Calu3 (cell line): ENCODE measurements at regions not wholly inside any gene's neighbourhood (a gene's known extent, or its start where the extent isn't known, plus 50 kb on each side); places are given as distances from the start of the nearest gene placed in this dataset.
"Not testable (repeated sequence)": the region's sequence is repeated elsewhere in the genome, so short reads cannot be mapped to it uniquely, and the experiment has no call there.

ENCODE experiments used
- BruUV-seq: library from RNA; stranded (reverse); fragments of 400-500 nt; replicated peaks from 2 replicates; lab custom pipeline; 2021; lab: Mats Ljungman, UMichigan
- CTCF ChIA-PET: fragments of 300-600 bp; sonication (Branson Sonifier 250); formaldehyde crosslinking; loops from one replicate; lab custom pipeline; 2022; ENCODE audit warnings: antibody characterized with exemption; lab: Charles Lee
- DNase-seq: peaks from one replicate; pipeline ENCODE4 v3.0.0; 2022
- H3K27ac Mint-ChIP-seq: one replicate; pipeline ENCODE4 v1.8.0; 2022; ENCODE audit warnings: mixed read lengths; ENCODE audit not compliant: unreplicated experiment
- H3K27me3 Mint-ChIP-seq: one replicate; pipeline ENCODE4 v1.8.0; 2022; ENCODE audit warnings: mixed read lengths; ENCODE audit not compliant: unreplicated experiment
- H3K36me3 Mint-ChIP-seq: one replicate; pipeline ENCODE4 v1.8.0; 2022; ENCODE audit warnings: mild to moderate bottlenecking, moderate library complexity, mixed read lengths; ENCODE audit not compliant: insufficient read depth, unreplicated experiment
- H3K4me1 Mint-ChIP-seq: one replicate; pipeline ENCODE4 v1.8.0; 2022; ENCODE audit warnings: mild to moderate bottlenecking, low read depth, mixed read lengths; ENCODE audit not compliant: unreplicated experiment
- H3K4me3 Mint-ChIP-seq: one replicate; pipeline ENCODE4 v1.8.0; 2022; ENCODE audit warnings: mild to moderate bottlenecking, low read depth, moderate library complexity, mixed read lengths; ENCODE audit not compliant: unreplicated experiment
- H3K9me3 Mint-ChIP-seq: one replicate; pipeline ENCODE4 v1.8.0; 2022; ENCODE audit warnings: low read depth, mixed read lengths; ENCODE audit not compliant: unreplicated experiment
- CTCF ChIP-seq: fragments of 200-600 bp; IDR thresholded peaks from one replicate; pipeline ENCODE4 v1.8.0; 2022; ENCODE audit warnings: antibody characterized with exemption; ENCODE audit not compliant: unreplicated experiment
- intact Hi-C: fragments of 100-400 bp; cut with micrococcal nuclease; formaldehyde crosslinking; loops from one replicate; pipeline ENCODE4 v1.10.0; 2022; ENCODE audit not compliant: unreplicated experiment

- no peaks in the 10 kb centered on the region for H3K4me1 Mint-ChIP-seq
- H3K36me3 Mint-ChIP-seq: no peaks in the 10 kb centered on the region
- no peak overlapping the region for H3K4me3 Mint-ChIP-seq
- BruUV-seq: no TSS peak
- no peak overlapping the region for H3K27ac Mint-ChIP-seq
- CTCF ChIA-PET: no interaction called here
- H3K9me3 Mint-ChIP-seq: no peaks in the 10 kb centered on the region
- intact Hi-C loops: no loop called here
- DNase-seq: no peak
- no peak for TF ChIP-seq CTCF
- H3K27me3 Mint-ChIP-seq: no peaks in the 10 kb centered on the region
Measured at GRCh38 chr4:101649790-101650515, 140.6 kb upstream of the BANK1 start.

GRCh38 chr4:101647710-101648034 lies 142.9 kb upstream of the BANK1 start:
- Mint-ChIP-seq H3K27ac (no peak overlapping the region), H3K27me3 (no peaks in the 10 kb centered on the region), H3K4me1 (no peaks in the 10 kb centered on the region), H3K36me3 (no peaks in the 10 kb centered on the region), H3K4me3 (no peak overlapping the region), H3K9me3 (no peaks in the 10 kb centered on the region)
- intact Hi-C loops: no loop called here
- CTCF ChIA-PET: no interaction called here
- TF ChIP-seq CTCF: no peak
- no TSS peak for BruUV-seq
- no peak for DNase-seq

GRCh38 chr4:101644516-101644915 lies 146.0 kb upstream of the BANK1 start:
- CTCF ChIA-PET: no interaction called here
- Mint-ChIP-seq H3K9me3 (no peaks in the 10 kb centered on the region), H3K36me3 (no peaks in the 10 kb centered on the region), H3K27ac (no peak overlapping the region), H3K4me1 (no peaks in the 10 kb centered on the region), H3K27me3 (no peaks in the 10 kb centered on the region), H3K4me3 (no peak overlapping the region)
- BruUV-seq: no TSS peak
- intact Hi-C loops: no loop called here
- TF ChIP-seq CTCF: no peak
- DNase-seq: no peak

- TF ChIP-seq CTCF: no peak
- Mint-ChIP-seq H3K27ac (no peak overlapping the region), H3K4me3 (no peak overlapping the region), H3K9me3 (no peaks in the 10 kb centered on the region), H3K36me3 (no peaks in the 10 kb centered on the region), H3K4me1 (no peaks in the 10 kb centered on the region), H3K27me3 (no peaks in the 10 kb centered on the region)
- no peak for DNase-seq
- BruUV-seq: no TSS peak
- intact Hi-C loops: no loop called here
- CTCF ChIA-PET: no interaction called here
Measured at GRCh38 chr4:101643186-101643837, 147.2 kb upstream of the BANK1 start.

- CTCF ChIA-PET, BruUV-seq, H3K27ac Mint-ChIP-seq, DNase-seq, H3K4me1 Mint-ChIP-seq, H3K27me3 Mint-ChIP-seq, H3K4me3 Mint-ChIP-seq, H3K9me3 Mint-ChIP-seq, intact Hi-C loops, H3K36me3 Mint-ChIP-seq: not testable (repeated sequence)
Measured at GRCh38 chr4:101632766-101633165, 157.8 kb upstream of the BANK1 start.
